WTC11 (cell line): ENCODE measurements at regions not wholly inside any gene's neighbourhood (a gene's known extent, or its start where the extent isn't known, plus 50 kb on each side); places are given as distances from the start of the nearest gene placed in this dataset.

Experiments
- ATAC-seq: fragments of 200-7000 bp; cut with Tn5 transposase; 2 replicates; pipeline ENCODE4 v1.10.0; 2021; ENCODE audit warnings: mild to moderate bottlenecking, moderate library complexity
- CTCF ChIA-PET: fragments of 300-600 bp; sonication (Branson Sonifier 250); formaldehyde crosslinking; loops from one replicate; lab custom pipeline; 2021; ENCODE audit warnings: antibody characterized with exemption; lab: Charles Lee
- POLR2A ChIA-PET: fragments of 350-600 bp; sonication (Branson Sonifier 250); formaldehyde crosslinking; loops from one replicate; lab custom pipeline; 2021; ENCODE audit warnings: antibody characterized with exemption; lab: Charles Lee
- DNase-seq: peaks from one replicate; pipeline ENCODE4 v3.0.0; 2021; ENCODE audit warnings: low spot score
- H3K27ac Mint-ChIP-seq: 2 replicates; pipeline ENCODE4 v1.8.0; 2021; ENCODE audit warnings: mixed read lengths
- H3K27me3 Mint-ChIP-seq: 2 replicates; pipeline ENCODE4 v1.8.0; 2021; ENCODE audit warnings: low read depth, mild to moderate bottlenecking, moderate library complexity, mixed read lengths
- H3K36me3 Mint-ChIP-seq: 2 replicates; pipeline ENCODE4 v1.8.0; 2021; ENCODE audit warnings: mixed read lengths
- H3K4me1 Mint-ChIP-seq: 2 replicates; pipeline ENCODE4 v1.8.0; 2022; ENCODE audit warnings: mixed read lengths
- H3K4me3 Mint-ChIP-seq: 2 replicates; pipeline ENCODE4 v1.8.0; 2021; ENCODE audit warnings: mild to moderate bottlenecking, moderate library complexity, mixed read lengths
- H3K9me3 Mint-ChIP-seq: 2 replicates; pipeline ENCODE4 v1.8.0; 2021; ENCODE audit warnings: mixed read lengths
- E2F5 ChIP-seq: sonication (generic); formaldehyde crosslinking; IDR thresholded peaks from 2 replicates; pipeline ENCODE4 v1.8.1; 2022; ENCODE audit warnings: mild to moderate bottlenecking, moderate library complexity, missing genetic modification reagents
- ESRRA ChIP-seq: sonication (generic); formaldehyde crosslinking; IDR thresholded peaks from 2 replicates; pipeline ENCODE4 v1.8.1; 2022; ENCODE audit warnings: mild to moderate bottlenecking, missing genetic modification reagents, borderline replicate concordance
- HMGA2 ChIP-seq: fragments of 250-450 bp; sonication (Bioruptor Pico); IDR thresholded peaks from 2 replicates; pipeline ENCODE4 v1.4.0; 2021; ENCODE audit warnings: mild to moderate bottlenecking, moderate library complexity
- HMGXB4 ChIP-seq: sonication (generic); formaldehyde crosslinking; IDR thresholded peaks from 2 replicates; pipeline ENCODE4 v1.8.1; 2023; ENCODE audit warnings: mild to moderate bottlenecking, moderate library complexity, missing genetic modification reagents
- IRF2 ChIP-seq: sonication (generic); formaldehyde crosslinking; IDR thresholded peaks from 2 replicates; pipeline ENCODE4 v1.8.0; 2022; ENCODE audit warnings: low read depth, missing genetic modification reagents, borderline replicate concordance
- NFE2L1 ChIP-seq: sonication (generic); formaldehyde crosslinking; IDR thresholded peaks from 2 replicates; pipeline ENCODE4 v1.8.1; 2023; ENCODE audit warnings: missing genetic modification reagents
- OVOL2 ChIP-seq: fragments of 250-450 bp; sonication (Bioruptor Pico); IDR thresholded peaks from 2 replicates; pipeline ENCODE4 v1.9.0; 2021; ENCODE audit warnings: mild to moderate bottlenecking, borderline replicate concordance
- SMAD3 ChIP-seq: sonication (generic); formaldehyde crosslinking; IDR thresholded peaks from 2 replicates; pipeline ENCODE4 v1.8.0; 2022; ENCODE audit warnings: missing genetic modification reagents, mild to moderate bottlenecking, borderline replicate concordance
- TEAD4 ChIP-seq: sonication (generic); formaldehyde crosslinking; IDR thresholded peaks from 2 replicates; pipeline ENCODE4 v1.8.0; 2022; ENCODE audit warnings: mild to moderate bottlenecking, missing genetic modification reagents
- ZNF138 ChIP-seq: sonication (generic); formaldehyde crosslinking; conservative IDR thresholded peaks from 2 replicates; pipeline ENCODE4 v1.8.1; 2022; ENCODE audit warnings: mild to moderate bottlenecking, moderate library complexity, missing genetic modification reagents
- ZNF281 ChIP-seq: sonication (generic); formaldehyde crosslinking; IDR thresholded peaks from 2 replicates; pipeline ENCODE4 v1.8.0; 2023; ENCODE audit warnings: mild to moderate bottlenecking, missing genetic modification reagents
- ZNF317 ChIP-seq: sonication (generic); formaldehyde crosslinking; IDR thresholded peaks from 2 replicates; pipeline ENCODE4 v1.8.1; 2023; ENCODE audit warnings: low read depth, mild to moderate bottlenecking, moderate library complexity, missing genetic modification reagents, borderline replicate concordance
- ZNF423 ChIP-seq: fragments of 250-450 bp; sonication (Bioruptor Pico); IDR thresholded peaks from 2 replicates; pipeline ENCODE4 v2.1.2; 2022; ENCODE audit warnings: mild to moderate bottlenecking, moderate library complexity
- ZNF512 ChIP-seq: sonication (generic); formaldehyde crosslinking; IDR thresholded peaks from 2 replicates; pipeline ENCODE4 v1.8.1; 2022; ENCODE audit warnings: missing genetic modification reagents, borderline replicate concordance
- ZNF671 ChIP-seq: fragments of 250-450 bp; sonication (Bioruptor Pico); IDR thresholded peaks from 2 replicates; pipeline ENCODE4 v1.8.0; 2021; ENCODE audit warnings: mild to moderate bottlenecking
- TF ChIP-seq, protein P1 (sequence below): sonication (generic); formaldehyde crosslinking; IDR thresholded peaks from 2 replicates; pipeline ENCODE4 v1.8.1; 2023; ENCODE audit warnings: mild to moderate bottlenecking, missing genetic modification reagents
- TF ChIP-seq, protein P2 (sequence below): sonication (generic); formaldehyde crosslinking; conservative IDR thresholded peaks from 2 replicates; pipeline ENCODE4 v1.8.1; 2023; ENCODE audit warnings: mild to moderate bottlenecking, low read depth, missing genetic modification reagents, moderate library complexity

DNA sequence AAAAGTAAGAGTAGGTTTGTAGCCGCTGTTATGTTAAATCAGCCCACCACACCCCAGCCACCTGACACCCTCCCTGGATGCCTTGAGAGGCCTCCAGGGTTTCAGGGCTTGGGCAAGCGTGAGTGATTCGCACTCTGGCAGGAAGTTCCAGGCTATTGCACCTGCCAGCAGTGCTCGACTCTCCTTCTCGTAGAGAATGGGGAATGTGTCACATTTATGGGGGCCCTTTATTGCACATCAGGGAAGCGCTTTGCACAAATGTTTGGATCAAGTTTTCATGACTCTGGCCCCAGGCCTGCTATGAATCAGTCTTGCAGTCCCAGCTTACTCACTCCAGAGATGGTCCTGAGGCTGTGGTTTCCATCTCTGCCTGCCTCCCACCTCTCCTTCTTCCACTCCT is 66.1 kb upstream of the ADRA1B start (continued):
- no peak for TF ChIP-seq ZNF281 (CRISPR knock-in tag)
- no peak for TF ChIP-seq ZNF423 (CRISPR knock-in tag)

DNA sequence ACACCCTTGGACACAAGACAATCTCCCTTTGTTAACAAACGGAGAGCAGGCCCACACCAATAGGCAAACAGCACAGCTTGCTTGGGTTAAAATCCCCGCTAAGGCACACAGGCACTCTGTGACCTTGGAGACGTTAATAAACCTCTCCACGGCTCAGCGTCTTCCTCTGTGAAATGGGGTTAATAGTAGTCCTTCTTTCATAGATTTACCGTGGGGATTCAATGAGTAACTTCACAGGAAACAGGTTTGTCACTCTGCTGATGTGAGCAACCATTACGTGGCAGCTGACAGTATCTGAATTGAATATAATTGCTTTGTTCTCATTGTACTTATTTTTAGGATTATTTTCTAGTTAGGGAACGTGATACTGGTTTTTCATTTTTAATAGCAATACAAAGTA is 65.2 kb upstream of the ADRA1B start:
- Mint-ChIP-seq H3K36me3 (no peaks in the 10 kb centered on the region), H3K4me1 (peaks cover 9% of the 10 kb centered on the region), H3K27me3 (no peaks in the 10 kb centered on the region), H3K9me3 (peaks cover 6% of the 10 kb centered on the region; the same call in 1 of the 2 replicates), H3K27ac (no peak overlapping the region), H3K4me3 (no peak overlapping the region)
- POLR2A ChIA-PET = no interaction called here
- CTCF ChIA-PET = no interaction called here
- no peak for TF ChIP-seq ZNF317 (CRISPR knock-in tag)
- no peak for TF ChIP-seq ESRRA (CRISPR knock-in tag)
- TF ChIP-seq E2F5 (CRISPR knock-in tag) = no peak
- TF ChIP-seq ZNF138 (CRISPR knock-in tag) = no peak
- no peak for TF ChIP-seq IRF2
- TF ChIP-seq NFE2L1 (CRISPR knock-in tag) = no peak
- no peak for TF ChIP-seq HMGA2
- TF ChIP-seq OVOL2 (CRISPR knock-in tag) = no peak
- TF ChIP-seq, protein P1, sequence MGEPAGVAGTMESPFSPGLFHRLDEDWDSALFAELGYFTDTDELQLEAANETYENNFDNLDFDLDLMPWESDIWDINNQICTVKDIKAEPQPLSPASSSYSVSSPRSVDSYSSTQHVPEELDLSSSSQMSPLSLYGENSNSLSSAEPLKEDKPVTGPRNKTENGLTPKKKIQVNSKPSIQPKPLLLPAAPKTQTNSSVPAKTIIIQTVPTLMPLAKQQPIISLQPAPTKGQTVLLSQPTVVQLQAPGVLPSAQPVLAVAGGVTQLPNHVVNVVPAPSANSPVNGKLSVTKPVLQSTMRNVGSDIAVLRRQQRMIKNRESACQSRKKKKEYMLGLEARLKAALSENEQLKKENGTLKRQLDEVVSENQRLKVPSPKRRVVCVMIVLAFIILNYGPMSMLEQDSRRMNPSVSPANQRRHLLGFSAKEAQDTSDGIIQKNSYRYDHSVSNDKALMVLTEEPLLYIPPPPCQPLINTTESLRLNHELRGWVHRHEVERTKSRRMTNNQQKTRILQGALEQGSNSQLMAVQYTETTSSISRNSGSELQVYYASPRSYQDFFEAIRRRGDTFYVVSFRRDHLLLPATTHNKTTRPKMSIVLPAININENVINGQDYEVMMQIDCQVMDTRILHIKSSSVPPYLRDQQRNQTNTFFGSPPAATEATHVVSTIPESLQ = no peak
- no peak for TF ChIP-seq ZNF671 (CRISPR knock-in tag)
- no peak for TF ChIP-seq ZNF512 (CRISPR knock-in tag)
- DNase-seq (no peak), ATAC-seq (no peak)

- Mint-ChIP-seq H3K27me3 (no peaks in the 10 kb centered on the region), H3K4me1 (peaks cover 8% of the 10 kb centered on the region), H3K27ac (no peak overlapping the region), H3K9me3 (peaks cover 6% of the 10 kb centered on the region; the same call in 1 of the 2 replicates), H3K36me3 (no peaks in the 10 kb centered on the region), H3K4me3 (no peak overlapping the region)
- DNase-seq = no peak
- ChIA-PET POLR2A (no interaction called here), CTCF (interaction anchor here (1.2 kb wide), 1 partner anchor 538 kb away, joined by 3 read pairs; no protein-coding TSS in a partner anchor)
- no peak for TF ChIP-seq HMGXB4
- no peak for TF ChIP-seq TEAD4 (CRISPR knock-in tag)
- TF ChIP-seq, protein P2, sequence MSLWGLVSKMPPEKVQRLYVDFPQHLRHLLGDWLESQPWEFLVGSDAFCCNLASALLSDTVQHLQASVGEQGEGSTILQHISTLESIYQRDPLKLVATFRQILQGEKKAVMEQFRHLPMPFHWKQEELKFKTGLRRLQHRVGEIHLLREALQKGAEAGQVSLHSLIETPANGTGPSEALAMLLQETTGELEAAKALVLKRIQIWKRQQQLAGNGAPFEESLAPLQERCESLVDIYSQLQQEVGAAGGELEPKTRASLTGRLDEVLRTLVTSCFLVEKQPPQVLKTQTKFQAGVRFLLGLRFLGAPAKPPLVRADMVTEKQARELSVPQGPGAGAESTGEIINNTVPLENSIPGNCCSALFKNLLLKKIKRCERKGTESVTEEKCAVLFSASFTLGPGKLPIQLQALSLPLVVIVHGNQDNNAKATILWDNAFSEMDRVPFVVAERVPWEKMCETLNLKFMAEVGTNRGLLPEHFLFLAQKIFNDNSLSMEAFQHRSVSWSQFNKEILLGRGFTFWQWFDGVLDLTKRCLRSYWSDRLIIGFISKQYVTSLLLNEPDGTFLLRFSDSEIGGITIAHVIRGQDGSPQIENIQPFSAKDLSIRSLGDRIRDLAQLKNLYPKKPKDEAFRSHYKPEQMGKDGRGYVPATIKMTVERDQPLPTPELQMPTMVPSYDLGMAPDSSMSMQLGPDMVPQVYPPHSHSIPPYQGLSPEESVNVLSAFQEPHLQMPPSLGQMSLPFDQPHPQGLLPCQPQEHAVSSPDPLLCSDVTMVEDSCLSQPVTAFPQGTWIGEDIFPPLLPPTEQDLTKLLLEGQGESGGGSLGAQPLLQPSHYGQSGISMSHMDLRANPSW (CRISPR knock-in tag) = no peak
- no peak for TF ChIP-seq SMAD3 (CRISPR knock-in tag)
- ATAC-seq = no peak
Measured at GRCh38 chr5:159854916-159855315, 61.4 kb upstream of the ADRA1B start.
